Activated CD4-positive, alpha-beta memory T cell treated with anti-CD3 and anti-CD28 coated beads, Interleukin-2, amount 10 ng/mL, durations not matched to agents 7 days and 5 days (primary cell): ENCODE measurements at regions not wholly inside any gene's neighbourhood (a gene's known extent, or its start where the extent isn't known, plus 50 kb on each side); places are given as distances from the start of the nearest gene placed in this dataset.

Source experiments
- CTCF ChIA-PET: fragments of 350-600 bp; sonication (Branson Sonifier 250); formaldehyde crosslinking; loops from one replicate; lab custom pipeline; 2021; ENCODE audit warnings: antibody characterized with exemption, inconsistent platforms; lab: Charles Lee
- POLR2A ChIA-PET: fragments of 350-600 bp; sonication (Branson Sonifier 250); formaldehyde crosslinking; loops from one replicate; lab custom pipeline; 2021; ENCODE audit warnings: antibody characterized with exemption; lab: Charles Lee
- DNase-seq: peaks from one replicate; pipeline ENCODE4 v3.0.0-alpha.2; 2020
- H3K27ac Mint-ChIP-seq: one replicate; pipeline ENCODE4 v1.8.0; 2021; ENCODE audit warnings: mild to moderate bottlenecking, mixed read lengths
- H3K27me3 Mint-ChIP-seq: one replicate; pipeline ENCODE4 v1.8.0; 2021; ENCODE audit warnings: mixed read lengths
- H3K36me3 Mint-ChIP-seq: one replicate; pipeline ENCODE4 v1.8.0; 2021; ENCODE audit warnings: low read depth, mixed read lengths
- H3K4me1 Mint-ChIP-seq: one replicate; pipeline ENCODE4 v1.8.0; 2021; ENCODE audit warnings: mixed read lengths
- H3K4me3 Mint-ChIP-seq: one replicate; pipeline ENCODE4 v1.8.0; 2021; ENCODE audit warnings: mild to moderate bottlenecking, mixed read lengths
- H3K9me3 Mint-ChIP-seq: one replicate; pipeline ENCODE4 v1.8.0; 2021; ENCODE audit warnings: mixed read lengths

GRCh38 chr5:19042106-19042505 is 945.9 kb downstream of the CDH18 start:
- ChIA-PET CTCF (no interaction called here), POLR2A (no interaction called here)
- Mint-ChIP-seq H3K36me3 (no peaks in the 10 kb centered on the region), H3K27me3 (no peaks in the 10 kb centered on the region), H3K4me1 (no peaks in the 10 kb centered on the region), H3K27ac (no peak overlapping the region), H3K4me3 (no peak overlapping the region), H3K9me3 (peaks cover 5% of the 10 kb centered on the region)
- DNase-seq = no peak

DNA sequence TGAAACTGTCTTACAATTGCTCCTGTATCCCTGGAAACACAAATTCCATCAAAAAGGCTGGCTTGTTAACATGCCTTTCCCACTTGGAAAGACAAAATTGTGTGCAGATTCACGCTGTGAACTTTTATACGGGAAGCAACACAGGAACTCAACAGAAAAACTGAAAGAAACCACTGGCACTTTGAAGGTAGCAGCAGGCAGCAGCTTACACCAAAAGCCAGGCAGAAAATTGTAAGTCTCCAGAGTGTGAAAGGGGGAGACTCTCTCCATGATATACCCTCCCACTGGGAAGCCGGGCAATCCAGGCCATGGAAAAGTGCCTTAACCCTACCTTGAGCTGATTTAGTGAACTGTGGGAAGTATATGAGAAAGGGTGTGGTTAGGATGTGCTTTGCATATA is 943.7 kb downstream of the CDH18 start:
- Mint-ChIP-seq H3K9me3 (peaks cover 8% of the 10 kb centered on the region), H3K27me3 (no peaks in the 10 kb centered on the region), H3K27ac (no peak overlapping the region), H3K36me3 (no peaks in the 10 kb centered on the region), H3K4me3 (no peak overlapping the region), H3K4me1 (no peaks in the 10 kb centered on the region)
- ChIA-PET CTCF (no interaction called here), POLR2A (no interaction called here)
- no peak for DNase-seq

- Mint-ChIP-seq H3K4me3 (no peak overlapping the region), H3K36me3 (no peaks in the 10 kb centered on the region), H3K9me3 (peaks cover 5% of the 10 kb centered on the region), H3K27me3 (no peaks in the 10 kb centered on the region), H3K27ac (no peak overlapping the region), H3K4me1 (no peaks in the 10 kb centered on the region)
- no peak for DNase-seq
- ChIA-PET CTCF (no interaction called here), POLR2A (no interaction called here)
Observed at GRCh38 chr5:19044931-19045695, 942.9 kb downstream of the CDH18 start.

DNA sequence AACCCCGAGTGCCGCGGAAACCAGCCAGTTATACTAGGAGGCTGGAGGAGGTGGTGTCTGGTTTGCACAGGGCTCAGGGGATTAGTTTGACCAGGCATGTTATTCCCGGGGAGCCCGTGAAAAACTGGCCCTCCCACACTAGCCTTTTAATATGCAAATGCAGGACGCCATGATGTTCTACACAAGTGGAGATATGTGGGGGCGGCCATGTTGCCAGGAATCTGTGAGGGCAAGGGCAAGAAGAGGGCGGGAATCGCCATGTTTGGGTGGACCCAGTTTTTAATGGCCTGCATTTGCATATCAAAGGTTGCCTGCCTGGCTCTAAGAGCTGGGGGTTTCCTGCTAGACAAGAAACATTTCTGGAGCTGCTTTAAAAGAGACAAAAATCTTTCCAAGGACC is 940.7 kb downstream of the CDH18 start:
- Mint-ChIP-seq H3K27ac (no peak overlapping the region), H3K36me3 (no peaks in the 10 kb centered on the region), H3K4me1 (no peaks in the 10 kb centered on the region), H3K27me3 (no peaks in the 10 kb centered on the region), H3K9me3 (peaks cover 5% of the 10 kb centered on the region), H3K4me3 (no peak overlapping the region)
- ChIA-PET POLR2A (no interaction called here), CTCF (no interaction called here)
- DNase-seq = no peak

- no peaks in the 10 kb centered on the region for H3K4me1 Mint-ChIP-seq
- peaks cover 8% of the 10 kb centered on the region for H3K9me3 Mint-ChIP-seq
- H3K36me3 Mint-ChIP-seq = no peaks in the 10 kb centered on the region
- H3K4me3 Mint-ChIP-seq = no peak overlapping the region
- DNase-seq = no peak
- ChIA-PET CTCF (no interaction called here), POLR2A (no interaction called here)
- H3K27me3 Mint-ChIP-seq = no peaks in the 10 kb centered on the region
- H3K27ac Mint-ChIP-seq = no peak overlapping the region
Observed at GRCh38 chr5:19048726-19049125, 939.3 kb downstream of the CDH18 start.

GRCh38 chr5:19058216-19058615 is 929.8 kb downstream of the CDH18 start:
- no peaks in the 10 kb centered on the region for H3K27me3 Mint-ChIP-seq
- CTCF ChIA-PET = no interaction called here
- peaks cover 9% of the 10 kb centered on the region for H3K9me3 Mint-ChIP-seq
- H3K4me3 Mint-ChIP-seq = no peak overlapping the region
- H3K4me1 Mint-ChIP-seq = no peaks in the 10 kb centered on the region
- no peaks in the 10 kb centered on the region for H3K36me3 Mint-ChIP-seq
- H3K27ac Mint-ChIP-seq = no peak overlapping the region
- no peak for DNase-seq
- POLR2A ChIA-PET = no interaction called here

DNA sequence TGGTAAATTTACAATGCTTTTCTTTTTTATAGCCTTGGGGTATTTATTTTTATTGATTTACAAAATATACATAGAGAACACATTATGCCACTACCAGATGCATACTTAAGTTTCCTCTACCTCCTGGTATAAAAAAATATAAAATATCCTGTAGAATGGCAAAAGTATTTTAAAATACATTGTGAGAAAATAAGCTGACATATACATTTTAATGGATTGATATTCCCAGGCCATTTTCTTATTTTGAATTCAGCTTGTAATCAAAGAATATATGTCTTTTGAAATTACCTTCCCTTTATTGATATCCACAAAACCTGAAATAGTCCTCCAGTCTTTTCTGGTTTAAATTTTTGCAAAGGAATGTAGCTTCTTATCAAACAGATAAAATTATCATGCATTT is 923.9 kb downstream of the CDH18 start:
- DNase-seq = no peak
- CTCF ChIA-PET = no interaction called here
- Mint-ChIP-seq H3K4me1 (no peaks in the 10 kb centered on the region), H3K9me3 (peaks cover 7% of the 10 kb centered on the region), H3K4me3 (no peak overlapping the region), H3K27ac (no peak overlapping the region), H3K27me3 (no peaks in the 10 kb centered on the region), H3K36me3 (no peaks in the 10 kb centered on the region)
- POLR2A ChIA-PET = no interaction called here

DNA sequence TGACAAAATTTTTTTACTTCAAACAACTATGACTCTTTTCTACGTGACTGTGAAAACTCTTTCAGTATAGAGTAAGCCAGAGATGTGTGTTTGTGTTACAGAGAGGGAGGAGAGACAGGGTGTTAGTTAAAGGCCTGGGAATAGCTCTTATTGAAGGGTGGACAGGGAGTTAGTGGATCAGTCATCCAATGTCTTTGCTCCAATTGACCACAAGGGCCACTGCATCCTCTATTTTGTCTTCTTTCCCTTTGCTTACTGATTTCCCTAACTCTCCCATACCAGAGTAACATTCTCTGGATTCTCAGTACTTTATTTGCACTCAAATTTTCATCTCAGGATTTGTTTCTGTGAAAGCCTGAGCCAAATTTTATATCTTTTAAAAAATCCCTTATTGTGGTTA is 920.3 kb downstream of the CDH18 start:
- Mint-ChIP-seq H3K36me3 (no peaks in the 10 kb centered on the region), H3K4me1 (no peaks in the 10 kb centered on the region), H3K27me3 (no peaks in the 10 kb centered on the region), H3K4me3 (no peak overlapping the region), H3K9me3 (peaks cover 6% of the 10 kb centered on the region), H3K27ac (no peak overlapping the region)
- ChIA-PET CTCF (no interaction called here), POLR2A (no interaction called here)
- no peak for DNase-seq

DNA sequence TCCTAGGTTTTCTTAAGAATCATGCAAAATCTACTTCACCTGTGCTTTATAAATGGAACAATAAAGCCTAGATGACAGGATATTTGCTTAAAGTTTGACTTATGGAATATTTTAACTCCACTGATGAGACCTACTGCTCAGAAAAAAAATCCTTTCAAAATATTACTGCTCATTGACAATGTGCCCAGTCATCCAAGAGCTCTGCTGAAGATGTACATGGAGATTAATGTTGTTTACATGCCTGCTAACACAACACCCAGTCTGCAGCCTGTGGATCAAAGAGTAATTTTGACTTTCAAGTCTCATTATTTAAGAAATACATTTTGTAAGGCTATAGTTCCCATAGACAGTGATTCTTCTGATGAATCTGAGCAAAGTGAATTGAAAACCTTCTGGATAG is 889.6 kb downstream of the CDH18 start:
- CTCF ChIA-PET = no interaction called here
- no peak for DNase-seq
- no peak overlapping the region for H3K4me3 Mint-ChIP-seq
- POLR2A ChIA-PET = no interaction called here
- no peak overlapping the region for H3K27ac Mint-ChIP-seq
- no peaks in the 10 kb centered on the region for H3K36me3 Mint-ChIP-seq
- H3K9me3 Mint-ChIP-seq = peaks cover 8% of the 10 kb centered on the region
- no peaks in the 10 kb centered on the region for H3K27me3 Mint-ChIP-seq
- H3K4me1 Mint-ChIP-seq = no peaks in the 10 kb centered on the region

- no peak overlapping the region for H3K27ac Mint-ChIP-seq
- no peak overlapping the region for H3K4me3 Mint-ChIP-seq
- ChIA-PET POLR2A (no interaction called here), CTCF (no interaction called here)
- H3K4me1 Mint-ChIP-seq = no peaks in the 10 kb centered on the region
- no peaks in the 10 kb centered on the region for H3K36me3 Mint-ChIP-seq
- no peaks in the 10 kb centered on the region for H3K27me3 Mint-ChIP-seq
- no peak for DNase-seq
- H3K9me3 Mint-ChIP-seq = peaks cover 5% of the 10 kb centered on the region
Observed at GRCh38 chr5:19099195-19099594, 888.8 kb downstream of the CDH18 start.

DNA sequence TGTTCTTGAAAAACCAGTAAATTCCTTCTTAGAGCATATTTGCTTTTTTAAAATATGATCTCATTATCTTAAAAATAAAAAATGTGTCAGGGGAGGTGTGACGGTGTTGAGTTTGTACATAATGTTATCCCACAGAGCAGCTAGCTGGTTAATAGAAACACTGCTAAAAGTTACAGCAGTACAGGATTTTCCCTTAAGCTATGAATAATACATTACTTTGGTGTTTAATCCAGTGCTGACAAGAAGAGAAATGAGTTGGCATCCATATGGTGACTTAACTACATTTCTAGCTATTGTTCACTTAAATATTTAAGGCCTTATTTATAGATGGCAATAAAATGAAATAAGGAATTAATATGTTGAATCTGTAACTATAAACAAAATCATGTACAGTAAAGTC is 883.1 kb downstream of the CDH18 start:
- Mint-ChIP-seq H3K9me3 (peaks cover 5% of the 10 kb centered on the region), H3K27ac (no peak overlapping the region), H3K27me3 (no peaks in the 10 kb centered on the region), H3K36me3 (no peaks in the 10 kb centered on the region), H3K4me3 (no peak overlapping the region), H3K4me1 (no peaks in the 10 kb centered on the region)
- CTCF ChIA-PET = no interaction called here
- DNase-seq = no peak
- POLR2A ChIA-PET = no interaction called here

GRCh38 chr5:19122923-19123322 is 865.1 kb downstream of the CDH18 start:
- H3K36me3 Mint-ChIP-seq = no peaks in the 10 kb centered on the region
- no peaks in the 10 kb centered on the region for H3K27me3 Mint-ChIP-seq
- ChIA-PET CTCF (no interaction called here), POLR2A (no interaction called here)
- no peak for DNase-seq
- H3K4me1 Mint-ChIP-seq = no peaks in the 10 kb centered on the region
- H3K9me3 Mint-ChIP-seq = no peaks in the 10 kb centered on the region
- no peak overlapping the region for H3K27ac Mint-ChIP-seq
- H3K4me3 Mint-ChIP-seq = no peak overlapping the region

GRCh38 chr5:19125956-19126713 is 861.9 kb downstream of the CDH18 start:
- Mint-ChIP-seq H3K36me3 (no peaks in the 10 kb centered on the region), H3K27ac (no peak overlapping the region), H3K9me3 (peaks cover 4% of the 10 kb centered on the region), H3K4me3 (no peak overlapping the region), H3K27me3 (no peaks in the 10 kb centered on the region), H3K4me1 (no peaks in the 10 kb centered on the region)
- ChIA-PET POLR2A (no interaction called here), CTCF (no interaction called here)
- DNase-seq = no peak

DNA sequence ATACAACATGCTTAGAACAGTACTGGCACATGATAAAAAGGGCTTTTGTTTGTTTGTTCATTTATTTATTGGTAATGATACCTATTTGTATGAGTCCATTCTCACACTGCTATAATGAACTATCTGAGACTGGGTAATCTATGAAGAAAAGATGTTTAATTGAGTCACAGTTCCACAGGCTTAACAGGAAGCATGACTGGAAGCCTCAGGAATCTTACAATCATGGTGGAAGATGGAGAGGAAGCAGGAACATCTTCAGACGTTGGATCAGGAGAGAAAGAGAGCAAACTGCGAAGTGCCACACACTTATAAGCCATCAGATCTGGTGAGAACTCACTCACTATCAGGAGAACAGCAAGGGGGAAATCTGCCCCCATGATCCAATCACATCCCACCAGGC is 847.7 kb downstream of the CDH18 start:
- H3K4me1 Mint-ChIP-seq = no peaks in the 10 kb centered on the region
- no peaks in the 10 kb centered on the region for H3K36me3 Mint-ChIP-seq
- POLR2A ChIA-PET = no interaction called here
- DNase-seq = no peak
- peaks cover 15% of the 10 kb centered on the region for H3K9me3 Mint-ChIP-seq
- H3K4me3 Mint-ChIP-seq = no peak overlapping the region
- H3K27ac Mint-ChIP-seq = no peak overlapping the region
- CTCF ChIA-PET = no interaction called here
- no peaks in the 10 kb centered on the region for H3K27me3 Mint-ChIP-seq
